Brain microvascular endothelial cell (primary cell): ENCODE measurements at regions not wholly inside any gene's neighbourhood (a gene's known extent, or its start where the extent isn't known, plus 50 kb on each side); places are given as distances from the start of the nearest gene placed in this dataset.

Source experiments
- DNase-seq: peaks from one replicate; pipeline ENCODE4 v3.0.0-alpha.2; 2020
- H3K27ac ChIP-seq: fragments of 250-450 bp; sonication (Bioruptor Pico); 2 replicates; pipeline ENCODE4 v1.5.1; 2020; ENCODE audit warnings: mild to moderate bottlenecking, moderate library complexity
- H3K27me3 ChIP-seq: fragments of 250-450 bp; sonication (Bioruptor Pico); replicated peaks from 2 replicates; pipeline ENCODE4 v1.5.1; 2020; ENCODE audit warnings: mild to moderate bottlenecking
- H3K36me3 ChIP-seq: fragments of 250-450 bp; sonication (Bioruptor Pico); replicated peaks from 2 replicates; pipeline ENCODE4 v1.5.1; 2020; ENCODE audit warnings: mild to moderate bottlenecking
- H3K4me3 ChIP-seq: 2 replicates; pipeline ENCODE4 v1.5.1; 2011; ENCODE audit warnings: low read depth, mild to moderate bottlenecking, control low read depth, low read length, moderate library complexity
- CTCF ChIP-seq: IDR thresholded peaks from 2 replicates; pipeline ENCODE4 v1.5.1; 2011; ENCODE audit warnings: low read depth, mild to moderate bottlenecking, moderate library complexity, low read length, control low read depth, inconsistent platforms; ENCODE audit errors: missing control alignments
- in situ Hi-C: cut with HindIII; loops from 2 replicates; pipeline ENCODE4 v1.10.0; 2017; ENCODE audit warnings: low sequenced_read_pairs, low pct_ligation_motif_present

DNA sequence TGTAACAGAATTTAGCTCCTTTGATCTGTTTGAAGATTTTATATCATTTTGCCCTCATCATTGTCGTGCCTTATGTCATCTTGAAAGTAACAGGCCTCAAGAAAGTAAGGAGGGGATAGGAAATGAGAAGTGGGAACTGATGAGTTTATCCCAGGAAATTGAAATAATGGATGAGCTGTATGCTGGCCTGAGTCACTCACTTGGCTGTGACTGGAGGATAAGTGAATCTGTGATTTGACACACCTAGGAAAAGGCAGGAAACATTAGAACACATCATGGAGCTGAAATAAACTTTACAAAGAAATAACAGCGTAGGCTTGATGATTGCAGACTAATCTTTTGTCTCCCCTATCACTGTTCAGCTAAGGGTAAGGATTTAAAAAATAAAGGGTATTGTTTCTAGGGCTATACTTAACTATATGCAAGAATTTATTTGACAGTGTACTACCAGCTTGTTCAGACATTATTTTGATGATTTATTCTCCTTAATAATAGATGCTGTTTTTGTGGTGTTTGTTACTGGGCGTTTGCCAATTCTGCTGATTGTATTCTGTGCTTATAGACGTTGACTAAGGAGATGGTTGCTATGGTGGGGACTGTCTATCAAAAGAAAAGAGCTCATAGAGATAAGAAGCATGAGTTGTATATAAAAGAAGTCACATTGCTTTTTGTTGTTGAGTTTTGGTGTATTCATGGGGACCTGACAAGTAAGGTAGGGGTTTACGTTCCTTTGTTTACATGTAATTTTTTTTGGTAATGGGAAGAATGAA is 105.6 kb upstream of the ROPN1 start:
- H3K4me3 ChIP-seq: no peak overlapping the region
- H3K36me3 ChIP-seq: no peaks in the 10 kb centered on the region
- no peak overlapping the region for H3K27ac ChIP-seq
- no peak for DNase-seq
- no peak for TF ChIP-seq CTCF
- H3K27me3 ChIP-seq: no peaks in the 10 kb centered on the region
- in situ Hi-C loops: no loop called here

DNA sequence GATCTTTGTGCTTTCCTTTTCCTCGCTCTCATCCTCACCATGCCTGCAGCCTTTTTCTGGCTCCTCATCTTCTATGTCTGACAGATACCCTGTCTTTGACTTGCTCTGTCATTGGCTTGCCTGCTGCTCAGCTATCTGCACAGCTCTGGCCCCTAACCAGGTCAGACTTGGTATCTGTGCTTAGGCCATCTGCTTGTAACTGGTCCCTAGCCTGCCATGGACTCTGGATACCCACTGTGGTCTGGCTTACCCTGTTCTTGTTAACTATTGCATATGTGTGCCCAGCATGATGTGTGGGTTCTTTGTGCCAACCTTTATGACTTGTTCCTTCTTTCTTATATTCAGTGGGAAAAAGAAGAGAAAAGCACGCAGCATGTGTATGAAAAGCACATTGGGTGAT is 109.7 kb upstream of the ROPN1 start:
- TF ChIP-seq CTCF: no peak
- Histone ChIP-seq H3K4me3 (no peak overlapping the region), H3K27me3 (no peaks in the 10 kb centered on the region), H3K27ac (no peak overlapping the region), H3K36me3 (no peaks in the 10 kb centered on the region)
- in situ Hi-C loops: no loop called here
- DNase-seq: no peak

- Histone ChIP-seq H3K4me3 (no peak overlapping the region), H3K36me3 (no peaks in the 10 kb centered on the region), H3K27me3 (no peaks in the 10 kb centered on the region), H3K27ac (no peak overlapping the region)
- DNase-seq: no peak
- TF ChIP-seq CTCF: no peak
- in situ Hi-C loops: no loop called here
Measured at GRCh38 chr3:124107104-124107890, 115.4 kb upstream of the ROPN1 start.

GRCh38 chr3:124108446-124108845 is 116.5 kb upstream of the ROPN1 start:
- no peak overlapping the region for H3K4me3 ChIP-seq
- TF ChIP-seq CTCF: no peak
- no peak overlapping the region for H3K27ac ChIP-seq
- H3K27me3 ChIP-seq: no peaks in the 10 kb centered on the region
- H3K36me3 ChIP-seq: no peaks in the 10 kb centered on the region
- no peak for DNase-seq
- in situ Hi-C loops: no loop called here

- no peak for TF ChIP-seq CTCF
- no peak for DNase-seq
- Histone ChIP-seq H3K27ac (no peak overlapping the region), H3K4me3 (no peak overlapping the region), H3K27me3 (no peaks in the 10 kb centered on the region), H3K36me3 (no peaks in the 10 kb centered on the region)
- in situ Hi-C loops: no loop called here
Measured at GRCh38 chr3:124113485-124113884, 121.6 kb upstream of the ROPN1 start.

DNA sequence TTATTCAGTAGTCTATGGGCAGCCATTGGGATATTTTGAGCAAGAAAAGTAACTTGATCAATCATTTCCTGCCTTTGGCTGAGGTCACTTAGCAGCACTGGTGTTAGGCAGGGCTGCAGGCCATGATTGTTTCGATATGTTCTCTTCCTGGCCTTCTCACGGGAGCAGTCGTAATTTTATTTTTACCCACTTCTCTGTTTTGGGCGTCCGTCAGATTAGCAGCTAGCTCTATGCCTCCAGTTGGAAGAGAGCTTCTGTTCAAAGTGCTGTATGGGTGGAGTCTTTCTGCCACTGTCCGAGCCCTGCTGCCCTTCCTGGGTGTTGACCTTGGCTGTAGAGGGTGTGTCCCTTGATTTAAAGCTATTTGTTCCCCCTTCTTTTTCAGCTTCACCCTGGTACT is 123.4 kb upstream of the ROPN1 start:
- no peak overlapping the region for H3K4me3 ChIP-seq
- no peak for DNase-seq
- no peak overlapping the region for H3K27ac ChIP-seq
- TF ChIP-seq CTCF: no peak
- H3K27me3 ChIP-seq: no peaks in the 10 kb centered on the region
- in situ Hi-C loops: no loop called here
- no peaks in the 10 kb centered on the region for H3K36me3 ChIP-seq
